GM18511 (cell line): ENCODE measurements at regions not wholly inside any gene's neighbourhood (a gene's known extent, or its start where the extent isn't known, plus 50 kb on each side); places are given as distances from the start of the nearest gene placed in this dataset.

Source experiments
- ATAC-seq: cut with Tn5 transposase; IDR thresholded peaks from one replicate; pipeline ENCODE4 v1.9.1; 2021; ENCODE audit warnings: mild to moderate bottlenecking, moderate library complexity; ENCODE audit not compliant: unreplicated experiment

- no peak for ATAC-seq
Measured at GRCh38 chr10:43866712-43867111, 218.0 kb upstream of the ZNF32 start.

GRCh38 chr10:43865265-43866135 lies 216.8 kb upstream of the ZNF32 start:
- ATAC-seq, result no peak

- ATAC-seq, result no peak
Measured at GRCh38 chr10:43864656-43865055, 216.0 kb upstream of the ZNF32 start.

- ATAC-seq, result no peak
Measured at GRCh38 chr10:43863859-43864591, 215.3 kb upstream of the ZNF32 start.

- ATAC-seq, result no peak
Measured at GRCh38 chr10:43863270-43863669, 214.6 kb upstream of the ZNF32 start.

GRCh38 chr10:43862756-43863155 lies 214.1 kb upstream of the ZNF32 start:
- ATAC-seq, result no peak

- no peak for ATAC-seq
Measured at GRCh38 chr10:43861966-43862751, 213.5 kb upstream of the ZNF32 start.

GRCh38 chr10:43859016-43859525 lies 210.4 kb upstream of the ZNF32 start:
- ATAC-seq, result no peak

- ATAC-seq, result no peak
Measured at GRCh38 chr10:43857931-43858315, 209.2 kb upstream of the ZNF32 start.

GRCh38 chr10:43857206-43857930 lies 208.7 kb upstream of the ZNF32 start:
- no peak for ATAC-seq

GRCh38 chr10:43856299-43856698 lies 207.6 kb upstream of the ZNF32 start:
- ATAC-seq, result no peak

GRCh38 chr10:43855667-43856210 lies 207.1 kb upstream of the ZNF32 start:
- ATAC-seq, result no peak

- ATAC-seq, result no peak
Measured at GRCh38 chr10:43854007-43854406, 205.3 kb upstream of the ZNF32 start.

GRCh38 chr10:43853369-43853768 lies 204.7 kb upstream of the ZNF32 start:
- no peak for ATAC-seq

GRCh38 chr10:43852644-43853214 lies 204.0 kb upstream of the ZNF32 start:
- no peak for ATAC-seq

GRCh38 chr10:43852149-43852548 lies 203.5 kb upstream of the ZNF32 start:
- ATAC-seq, result no peak

- no peak for ATAC-seq
Measured at GRCh38 chr10:43851030-43851429, 202.3 kb upstream of the ZNF32 start.

GRCh38 chr10:43849551-43849950 lies 200.9 kb upstream of the ZNF32 start:
- ATAC-seq, result no peak

- ATAC-seq, result no peak
Measured at GRCh38 chr10:43846968-43847367, 198.3 kb upstream of the ZNF32 start.

GRCh38 chr10:43846187-43846680 lies 197.6 kb upstream of the ZNF32 start:
- no peak for ATAC-seq
